Fibroblast of lung (primary cell): ENCODE measurements at regions not wholly inside any gene's neighbourhood (a gene's known extent, or its start where the extent isn't known, plus 50 kb on each side); places are given as distances from the start of the nearest gene placed in this dataset.

ENCODE experiments used
- EZH2 ChIP-seq: IDR thresholded peaks from 2 replicates; pipeline ENCODE4 v1.5.1; 2012; ENCODE audit warnings: low read length, control low read depth, mild to moderate bottlenecking; ENCODE audit errors: missing control alignments
- TF ChIP-seq, protein P1 (sequence below), 2 donors: IDR thresholded peaks in 1 of 2; conservative IDR thresholded peaks in 1 of 2; 1 replicate in 1 of 2; 2 replicates in 1 of 2; pipeline ENCODE4 v1.5.1; 2011 to 2012; ENCODE audit warnings: low read length in 2 of 2, control low read depth in 1 of 2, inconsistent platforms in 1 of 2, low read depth in 1 of 2, mild to moderate bottlenecking in 1 of 2

DNA sequence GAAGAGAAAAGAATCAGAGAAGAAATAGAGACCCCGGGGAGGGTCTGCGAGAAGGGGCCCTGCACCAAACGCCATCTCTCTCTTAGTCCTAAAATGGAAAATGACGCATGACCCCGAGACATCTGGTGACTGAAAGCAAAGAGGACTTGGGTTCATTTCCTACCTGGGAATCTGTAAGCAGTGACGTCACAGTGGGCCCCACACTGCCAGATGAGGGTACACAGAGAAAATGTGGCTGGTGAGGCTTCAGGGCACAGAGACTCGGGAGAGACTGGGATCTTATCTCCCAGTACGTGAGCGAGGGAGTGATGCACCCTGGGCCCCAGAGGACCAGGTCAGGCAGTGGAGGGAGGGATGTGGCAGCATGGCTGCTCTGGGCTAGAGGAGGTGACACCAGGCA, 288.1 kb upstream of the SFSWAP start:
- TF ChIP-seq, protein P1, sequence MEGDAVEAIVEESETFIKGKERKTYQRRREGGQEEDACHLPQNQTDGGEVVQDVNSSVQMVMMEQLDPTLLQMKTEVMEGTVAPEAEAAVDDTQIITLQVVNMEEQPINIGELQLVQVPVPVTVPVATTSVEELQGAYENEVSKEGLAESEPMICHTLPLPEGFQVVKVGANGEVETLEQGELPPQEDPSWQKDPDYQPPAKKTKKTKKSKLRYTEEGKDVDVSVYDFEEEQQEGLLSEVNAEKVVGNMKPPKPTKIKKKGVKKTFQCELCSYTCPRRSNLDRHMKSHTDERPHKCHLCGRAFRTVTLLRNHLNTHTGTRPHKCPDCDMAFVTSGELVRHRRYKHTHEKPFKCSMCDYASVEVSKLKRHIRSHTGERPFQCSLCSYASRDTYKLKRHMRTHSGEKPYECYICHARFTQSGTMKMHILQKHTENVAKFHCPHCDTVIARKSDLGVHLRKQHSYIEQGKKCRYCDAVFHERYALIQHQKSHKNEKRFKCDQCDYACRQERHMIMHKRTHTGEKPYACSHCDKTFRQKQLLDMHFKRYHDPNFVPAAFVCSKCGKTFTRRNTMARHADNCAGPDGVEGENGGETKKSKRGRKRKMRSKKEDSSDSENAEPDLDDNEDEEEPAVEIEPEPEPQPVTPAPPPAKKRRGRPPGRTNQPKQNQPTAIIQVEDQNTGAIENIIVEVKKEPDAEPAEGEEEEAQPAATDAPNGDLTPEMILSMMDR (conservative IDR thresholded peaks at IDR 0.05 in 1 of 2, IDR thresholded peaks at IDR 0.05 in 1 of 2; ENCODE audit: low read depth in 1 of 2, low read length in 2 of 2), result no peak
- TF ChIP-seq EZH2, result no peak
